ENCODE measurements at regions not wholly inside any gene's neighbourhood (a gene's known extent, or its start where the extent isn't known, plus 50 kb on each side); places are given as distances from the start of the nearest gene placed in this dataset.
A peak's percentile ranks its signal among the peaks of the same experiment; 100 is the strongest.

DNA sequence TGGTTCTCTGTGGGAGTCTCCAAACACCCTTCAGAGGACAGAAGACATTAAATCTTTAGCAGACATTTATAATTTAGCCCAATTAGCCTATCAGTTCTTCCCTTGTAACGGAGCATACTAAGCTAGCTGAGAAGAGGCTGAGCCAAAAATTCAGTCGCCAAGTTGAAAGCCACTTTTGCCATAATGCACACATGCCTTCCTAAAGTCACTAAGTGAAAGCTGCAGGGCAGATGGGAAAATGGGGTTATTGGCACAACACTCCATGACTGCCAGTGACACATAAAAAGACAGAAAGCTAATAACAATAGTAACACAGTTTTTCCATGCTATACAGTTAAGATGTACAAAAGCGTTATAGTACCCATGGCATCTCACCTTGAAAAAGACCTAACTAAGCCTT, 176.2 kb downstream of the DIRAS2 start:
- H3K18ac ChIP-seq (ENCODE audit: low read length), result no peak overlapping the region
- peaks cover 3 to 6% of the 10 kb centered on the region in 2 donors for H3K4me1 ChIP-seq (ENCODE audit: control insufficient read depth in 2 of 2, insufficient read depth in 1 of 2, low read depth in 1 of 2, low read length in 2 of 2)
- no peak overlapping the region for H2AK5ac ChIP-seq (ENCODE audit: low read depth, low read length)
- no peak overlapping the region for H2AFZ ChIP-seq (ENCODE audit: low read length)
- no peak for DNase-seq (ENCODE audit: low spot score)
- no peak overlapping the region for H2BK5ac ChIP-seq (ENCODE audit: low read length)
- no peak overlapping the region for H3K9ac ChIP-seq (ENCODE audit: low read depth, low read length, poor library complexity)
- no peak overlapping the region for H3K14ac ChIP-seq (ENCODE audit: low read length)
- no peak overlapping the region for H4K91ac ChIP-seq (ENCODE audit: low read depth, low read length, poor library complexity)
- H3K27me3 ChIP-seq (ENCODE audit: control insufficient read depth in 3 of 3, insufficient read depth in 3 of 3, low read depth in 1 of 3, low read length in 3 of 3), result no peaks in the 10 kb centered on the region
- no peaks in the 10 kb centered on the region for H3K36me3 ChIP-seq (replicated peaks in 1 of 2; ENCODE audit: control insufficient read depth in 2 of 2, insufficient read depth in 2 of 2, low read length in 2 of 2)
- H3K79me1 ChIP-seq (ENCODE audit: low read depth, low read length), result no peaks in the 10 kb centered on the region
- H2BK120ac ChIP-seq (ENCODE audit: low read depth, low read length), result no peak overlapping the region
- H3K27ac ChIP-seq (replicated peaks; ENCODE audit: low read length), result no peak overlapping the region
- WGBS, 2 donors (ENCODE audit: extremely low coverage in 2 of 2, insufficient read length in 2 of 2, insufficient replicate concordance in 1 of 2), result no CpG with 5 or more reads among the region's 3 CpGs
- H3K9me3 ChIP-seq (replicated peaks in 1 of 2; ENCODE audit: control insufficient read depth in 2 of 2, insufficient read depth in 1 of 2, low read depth in 1 of 2, low read length in 2 of 2), result peaks cover 0 to 2% of the 10 kb centered on the region in 2 donors
- no peak overlapping the region for H3K23ac ChIP-seq (ENCODE audit: low read depth, low read length, poor library complexity)
- no peak overlapping the region for H3K4me3 ChIP-seq (ENCODE audit: low read length in 2 of 2)
- H4K8ac ChIP-seq (ENCODE audit: low read depth, low read length), result no peak overlapping the region
- no peak overlapping the region for H2BK12ac ChIP-seq (ENCODE audit: low read length)
- no peak overlapping the region for H3K4me2 ChIP-seq (ENCODE audit: insufficient read depth, low read length, poor library complexity, severe bottlenecking)
- no peak overlapping the region for H2BK15ac ChIP-seq (ENCODE audit: low read length)
- no peak overlapping the region for H3K4ac ChIP-seq (ENCODE audit: low read length)

DNA sequence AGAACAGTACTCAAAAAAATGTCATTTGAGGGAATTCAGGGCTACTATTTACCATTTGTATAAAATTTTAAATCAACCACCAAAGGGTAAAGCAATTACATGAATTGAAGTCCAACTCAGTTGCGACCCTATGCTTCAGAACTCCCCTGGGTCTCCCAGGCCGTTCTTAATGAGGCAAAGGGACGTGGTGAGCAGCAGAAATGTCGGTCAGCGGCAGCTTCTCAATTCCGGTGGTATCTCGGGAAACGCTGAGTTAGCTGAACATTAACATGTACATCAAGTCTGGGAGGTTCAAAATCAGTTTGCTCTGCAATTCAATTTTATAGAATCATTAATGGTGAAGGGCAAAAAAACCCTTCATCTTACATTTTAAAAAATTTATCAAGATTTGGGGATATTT, 173.2 kb downstream of the DIRAS2 start:
- no CpG with 5 or more reads among the region's 8 CpGs for WGBS, 2 donors (ENCODE audit: extremely low coverage in 2 of 2, insufficient read length in 2 of 2, insufficient replicate concordance in 1 of 2)

DNA sequence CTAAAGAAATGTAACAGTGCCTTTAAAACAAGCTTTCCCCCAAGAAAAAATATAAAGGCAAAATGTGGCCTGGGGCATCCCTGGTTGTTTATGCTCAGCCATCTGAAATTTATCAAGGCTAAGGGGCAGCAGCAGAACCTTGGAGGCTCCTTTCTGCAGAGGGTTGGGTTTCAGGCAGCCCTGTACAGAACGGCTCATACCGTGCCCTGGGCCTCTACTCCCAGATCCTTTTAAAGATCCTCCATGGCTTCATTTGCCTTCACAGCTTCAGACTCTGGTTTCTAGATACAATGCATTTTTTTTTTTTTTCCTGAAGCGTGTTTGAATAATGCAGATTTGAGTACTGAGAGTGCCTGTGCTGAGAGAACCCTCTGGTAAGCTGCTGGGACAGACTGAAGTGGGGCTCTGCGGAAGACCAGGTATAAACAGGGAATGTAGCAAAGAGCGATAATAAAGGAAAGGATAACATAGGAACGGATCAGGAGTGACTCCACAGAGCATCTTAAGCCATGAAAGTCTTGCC, 172.7 kb downstream of the DIRAS2 start:
- no CpG with 5 or more reads among the region's 6 CpGs for WGBS, 2 donors (ENCODE audit: extremely low coverage in 2 of 2, insufficient read length in 2 of 2, insufficient replicate concordance in 1 of 2)
- H3K14ac ChIP-seq (ENCODE audit: low read length), result no peak overlapping the region
- peak overlapping the region; percentile 24 for H2AFZ ChIP-seq (ENCODE audit: low read length)
- no peak overlapping the region for H3K4me3 ChIP-seq (ENCODE audit: low read length in 2 of 2)
- H4K91ac ChIP-seq (ENCODE audit: low read depth, low read length, poor library complexity), result no peak overlapping the region
- H3K4ac ChIP-seq (ENCODE audit: low read length), result no peak overlapping the region
- H3K4me2 ChIP-seq (ENCODE audit: insufficient read depth, low read length, poor library complexity, severe bottlenecking), result no peak overlapping the region
- H3K23ac ChIP-seq (ENCODE audit: low read depth, low read length, poor library complexity), result no peak overlapping the region
- H2BK5ac ChIP-seq (ENCODE audit: low read length), result no peak overlapping the region
- H4K8ac ChIP-seq (ENCODE audit: low read depth, low read length), result no peak overlapping the region
- H3K9me3 ChIP-seq (replicated peaks in 1 of 2; ENCODE audit: control insufficient read depth in 2 of 2, insufficient read depth in 1 of 2, low read depth in 1 of 2, low read length in 2 of 2), result peaks cover 0 to 2% of the 10 kb centered on the region in 2 donors
- no peak overlapping the region for H2BK120ac ChIP-seq (ENCODE audit: low read depth, low read length)
- H2BK12ac ChIP-seq (ENCODE audit: low read length), result no peak overlapping the region
- H3K9ac ChIP-seq (ENCODE audit: low read depth, low read length, poor library complexity), result no peak overlapping the region
- H3K27ac ChIP-seq (replicated peaks; ENCODE audit: low read length), result no peak overlapping the region
- H3K36me3 ChIP-seq (replicated peaks in 1 of 2; ENCODE audit: control insufficient read depth in 2 of 2, insufficient read depth in 2 of 2, low read length in 2 of 2), result no peaks in the 10 kb centered on the region
- no peak overlapping the region for H3K18ac ChIP-seq (ENCODE audit: low read length)
- peaks cover 3 to 6% of the 10 kb centered on the region in 2 donors for H3K4me1 ChIP-seq (ENCODE audit: control insufficient read depth in 2 of 2, insufficient read depth in 1 of 2, low read depth in 1 of 2, low read length in 2 of 2)
- no peak overlapping the region for H2AK5ac ChIP-seq (ENCODE audit: low read depth, low read length)
- H3K79me1 ChIP-seq (ENCODE audit: low read depth, low read length), result no peaks in the 10 kb centered on the region
- no peaks in the 10 kb centered on the region for H3K27me3 ChIP-seq (ENCODE audit: control insufficient read depth in 3 of 3, insufficient read depth in 3 of 3, low read depth in 1 of 3, low read length in 3 of 3)
- no peak overlapping the region for H2BK15ac ChIP-seq (ENCODE audit: low read length)
- no peak for DNase-seq (ENCODE audit: low spot score)

More for the DNA sequence above, 173.2 kb downstream of the DIRAS2 start:
- Histone ChIP-seq H3K4me2 (ENCODE audit: insufficient read depth, low read length, poor library complexity, severe bottlenecking) (no peak overlapping the region), H2BK120ac (ENCODE audit: low read depth, low read length) (no peak overlapping the region), H3K9ac (ENCODE audit: low read depth, low read length, poor library complexity) (no peak overlapping the region), H3K27ac (replicated peaks; ENCODE audit: low read length) (no peak overlapping the region), H4K8ac (ENCODE audit: low read depth, low read length) (no peak overlapping the region), H3K18ac (ENCODE audit: low read length) (no peak overlapping the region), H2AK5ac (ENCODE audit: low read depth, low read length) (no peak overlapping the region), H2BK12ac (ENCODE audit: low read length) (no peak overlapping the region), H3K36me3 (replicated peaks in 1 of 2; ENCODE audit: control insufficient read depth in 2 of 2, insufficient read depth in 2 of 2, low read length in 2 of 2) (no peaks in the 10 kb centered on the region), H3K14ac (ENCODE audit: low read length) (no peak overlapping the region), H3K4me1 (ENCODE audit: control insufficient read depth in 2 of 2, insufficient read depth in 1 of 2, low read depth in 1 of 2, low read length in 2 of 2) (peaks cover 3 to 6% of the 10 kb centered on the region in 2 donors), H3K23ac (ENCODE audit: low read depth, low read length, poor library complexity) (no peak overlapping the region), H2BK5ac (ENCODE audit: low read length) (no peak overlapping the region), H4K91ac (ENCODE audit: low read depth, low read length, poor library complexity) (no peak overlapping the region), H2AFZ (ENCODE audit: low read length) (no peak overlapping the region), H3K4ac (ENCODE audit: low read length) (no peak overlapping the region), H3K27me3 (ENCODE audit: control insufficient read depth in 3 of 3, insufficient read depth in 3 of 3, low read depth in 1 of 3, low read length in 3 of 3) (no peaks in the 10 kb centered on the region), H3K9me3 (replicated peaks in 1 of 2; ENCODE audit: control insufficient read depth in 2 of 2, insufficient read depth in 1 of 2, low read depth in 1 of 2, low read length in 2 of 2) (peaks cover 0 to 2% of the 10 kb centered on the region in 2 donors), H3K79me1 (ENCODE audit: low read depth, low read length) (no peaks in the 10 kb centered on the region), H3K4me3 (ENCODE audit: low read length in 2 of 2) (no peak overlapping the region), H2BK15ac (ENCODE audit: low read length) (no peak overlapping the region)
- DNase-seq (ENCODE audit: low spot score), result no peak

DNA sequence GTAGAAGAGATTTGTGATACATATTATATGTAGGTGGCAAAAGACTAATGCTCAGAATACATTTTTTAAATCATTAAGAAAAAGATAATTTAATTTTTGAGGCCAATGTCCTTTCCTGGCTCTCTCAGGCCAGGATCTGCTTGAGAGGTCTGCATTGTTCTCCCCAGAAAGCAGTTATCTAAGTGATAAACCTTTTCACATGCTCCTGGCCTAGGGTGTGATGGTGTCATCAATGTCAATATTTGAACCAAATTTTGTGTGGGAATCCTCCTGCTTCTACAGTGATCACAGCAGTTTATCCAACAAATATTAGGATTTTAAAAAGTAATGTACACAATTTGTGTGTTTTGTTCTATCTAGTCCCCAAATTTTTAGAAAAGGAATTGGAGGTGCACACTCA, 166.6 kb downstream of the DIRAS2 start:
- Histone ChIP-seq H3K36me3 (replicated peaks in 1 of 2; ENCODE audit: control insufficient read depth in 2 of 2, insufficient read depth in 2 of 2, low read length in 2 of 2) (no peaks in the 10 kb centered on the region), H2BK120ac (ENCODE audit: low read depth, low read length) (no peak overlapping the region), H4K8ac (ENCODE audit: low read depth, low read length) (no peak overlapping the region), H2AK5ac (ENCODE audit: low read depth, low read length) (no peak overlapping the region), H3K9me3 (replicated peaks in 1 of 2; ENCODE audit: control insufficient read depth in 2 of 2, insufficient read depth in 1 of 2, low read depth in 1 of 2, low read length in 2 of 2) (peaks cover 0 to 2% of the 10 kb centered on the region in 2 donors), H3K9ac (ENCODE audit: low read depth, low read length, poor library complexity) (no peak overlapping the region), H3K23ac (ENCODE audit: low read depth, low read length, poor library complexity) (no peak overlapping the region), H2BK12ac (ENCODE audit: low read length) (no peak overlapping the region), H2BK5ac (ENCODE audit: low read length) (no peak overlapping the region), H3K79me1 (ENCODE audit: low read depth, low read length) (no peaks in the 10 kb centered on the region), H3K18ac (ENCODE audit: low read length) (no peak overlapping the region), H3K4ac (ENCODE audit: low read length) (no peak overlapping the region), H2AFZ (ENCODE audit: low read length) (no peak overlapping the region), H3K4me2 (ENCODE audit: insufficient read depth, low read length, poor library complexity, severe bottlenecking) (no peak overlapping the region), H3K4me1 (ENCODE audit: control insufficient read depth in 2 of 2, insufficient read depth in 1 of 2, low read depth in 1 of 2, low read length in 2 of 2) (no peaks in the 10 kb centered on the region), H3K27me3 (ENCODE audit: control insufficient read depth in 3 of 3, insufficient read depth in 3 of 3, low read depth in 1 of 3, low read length in 3 of 3) (no peaks in the 10 kb centered on the region), H4K91ac (ENCODE audit: low read depth, low read length, poor library complexity) (no peak overlapping the region), H3K27ac (replicated peaks; ENCODE audit: low read length) (no peak overlapping the region), H3K4me3 (ENCODE audit: low read length in 2 of 2) (no peak overlapping the region), H2BK15ac (ENCODE audit: low read length) (no peak overlapping the region), H3K14ac (ENCODE audit: low read length) (no peak overlapping the region)
- DNase-seq (ENCODE audit: low spot score), result no peak

Data from neuronal stem cell (in vitro differentiated cells).